GM06990 (cell line): ENCODE measurements at regions not wholly inside any gene's neighbourhood (a gene's known extent, or its start where the extent isn't known, plus 50 kb on each side); places are given as distances from the start of the nearest gene placed in this dataset.
"Not testable (repeated sequence)": the region's sequence is repeated elsewhere in the genome, so short reads cannot be mapped to it uniquely, and the experiment has no call there.

ENCODE experiments used
- DNase-seq: peaks from one replicate; pipeline ENCODE4 v3.0.0-alpha.2; 2011; ENCODE audit not compliant: insufficient read length; ENCODE audit errors: extremely low read depth
- H3K27me3 ChIP-seq: replicated peaks from 2 replicates; pipeline ENCODE4 v1.6.0; 2011; ENCODE audit warnings: low read length; ENCODE audit not compliant: control insufficient read depth, insufficient read depth
- H3K36me3 ChIP-seq: 2 replicates; pipeline ENCODE4 v1.5.1; 2011; ENCODE audit warnings: low read length; ENCODE audit not compliant: control insufficient read depth, insufficient read depth
- H3K4me3 ChIP-seq: replicated peaks from 2 replicates; pipeline ENCODE4 v1.5.1; 2011; ENCODE audit warnings: low read depth, mild to moderate bottlenecking, control low read depth, low read length
- CTCF ChIP-seq: IDR thresholded peaks from 2 replicates; pipeline ENCODE4 v1.5.1; 2011; ENCODE audit warnings: low read length, control low read depth, mild to moderate bottlenecking, inconsistent platforms; ENCODE audit not compliant: insufficient read depth, poor library complexity, severe bottlenecking

GRCh38 chr5:106258591-106259125 lies 1412.1 kb downstream of the EFNA5 start:
- Histone ChIP-seq H3K27me3 (no peaks in the 10 kb centered on the region), H3K4me3 (no peak overlapping the region), H3K36me3 (no peaks in the 10 kb centered on the region)
- TF ChIP-seq CTCF, result no peak
- DNase-seq, result no peak

- no peak for TF ChIP-seq CTCF
- Histone ChIP-seq H3K27me3 (no peaks in the 10 kb centered on the region), H3K36me3 (no peaks in the 10 kb centered on the region), H3K4me3 (no peak overlapping the region)
- DNase-seq, result no peak
Measured at GRCh38 chr5:106254784-106255183, 1416.0 kb downstream of the EFNA5 start.

GRCh38 chr5:106246044-106246745 lies 1424.5 kb downstream of the EFNA5 start:
- not testable (repeated sequence) for H3K4me3 ChIP-seq, H3K36me3 ChIP-seq, H3K27me3 ChIP-seq, DNase-seq

GRCh38 chr5:106241409-106241808 lies 1429.3 kb downstream of the EFNA5 start:
- DNase-seq, result no peak
- TF ChIP-seq CTCF, result no peak

GRCh38 chr5:106205916-106206571 lies 1464.7 kb downstream of the EFNA5 start:
- Histone ChIP-seq H3K27me3 (no peaks in the 10 kb centered on the region), H3K36me3 (no peaks in the 10 kb centered on the region), H3K4me3 (no peak overlapping the region)
- no peak for DNase-seq
- TF ChIP-seq CTCF, result no peak

More at GRCh38 chr5:106241409-106241808, 1429.3 kb downstream of the EFNA5 start:
- Histone ChIP-seq H3K4me3 (no peak overlapping the region), H3K36me3 (no peaks in the 10 kb centered on the region), H3K27me3 (no peaks in the 10 kb centered on the region)

GRCh38 chr5:106202035-106202434 lies 1468.7 kb downstream of the EFNA5 start:
- DNase-seq, result no peak
- Histone ChIP-seq H3K27me3 (no peaks in the 10 kb centered on the region), H3K36me3 (no peaks in the 10 kb centered on the region), H3K4me3 (no peak overlapping the region)
- TF ChIP-seq CTCF, result no peak
